ENCODE measurements at regions not wholly inside any gene's neighbourhood (a gene's known extent, or its start where the extent isn't known, plus 50 kb on each side); places are given as distances from the start of the nearest gene placed in this dataset.

GRCh38 chr2:204177977-204178522, 241.5 kb downstream of the ICOS start:
- no peak for DNase-seq (ENCODE audit: low read depth)

DNA sequence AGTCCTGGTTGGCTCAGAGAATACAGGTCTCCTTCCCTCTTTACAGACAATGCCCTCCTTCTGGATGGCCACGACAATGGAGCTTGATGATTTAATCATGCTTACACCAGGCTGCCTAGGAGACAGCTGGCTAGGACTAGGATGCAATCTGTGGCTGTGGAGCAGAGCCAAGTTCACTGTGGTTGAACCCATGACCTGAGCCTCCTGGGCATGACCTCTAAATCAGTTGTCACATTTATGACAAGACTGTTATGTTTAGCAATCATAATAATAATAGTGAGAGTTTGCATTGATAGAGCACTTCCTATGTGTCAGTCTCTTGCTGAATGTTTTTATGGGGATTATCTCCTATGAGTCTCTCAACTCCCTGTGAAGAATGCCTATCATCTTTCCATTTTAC, 244.1 kb downstream of the ICOS start:
- DNase-seq (ENCODE audit: low read depth) = no peak

GRCh38 chr2:204183608-204184007, 247.0 kb downstream of the ICOS start:
- DNase-seq (ENCODE audit: low read depth) = no peak

DNA sequence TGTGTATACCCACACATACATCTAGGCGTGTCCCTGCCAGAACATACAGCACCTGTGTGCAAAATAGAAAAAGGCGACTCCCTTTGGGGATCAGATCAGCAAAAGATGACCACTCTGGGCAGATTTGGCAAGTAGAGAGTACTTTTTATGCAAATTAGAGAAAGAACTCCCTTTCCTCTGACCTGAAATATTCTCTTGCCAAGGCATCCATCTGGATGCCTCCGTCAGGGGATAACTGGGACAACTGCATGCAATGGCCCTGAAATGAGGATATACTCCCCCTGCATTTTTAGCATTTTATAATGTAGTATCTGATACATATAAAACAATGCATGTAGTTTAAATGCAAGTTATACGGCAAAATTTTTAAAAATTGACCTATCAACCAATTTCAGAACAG, 247.7 kb downstream of the ICOS start:
- DNase-seq (ENCODE audit: low read depth) = no peak

DNA sequence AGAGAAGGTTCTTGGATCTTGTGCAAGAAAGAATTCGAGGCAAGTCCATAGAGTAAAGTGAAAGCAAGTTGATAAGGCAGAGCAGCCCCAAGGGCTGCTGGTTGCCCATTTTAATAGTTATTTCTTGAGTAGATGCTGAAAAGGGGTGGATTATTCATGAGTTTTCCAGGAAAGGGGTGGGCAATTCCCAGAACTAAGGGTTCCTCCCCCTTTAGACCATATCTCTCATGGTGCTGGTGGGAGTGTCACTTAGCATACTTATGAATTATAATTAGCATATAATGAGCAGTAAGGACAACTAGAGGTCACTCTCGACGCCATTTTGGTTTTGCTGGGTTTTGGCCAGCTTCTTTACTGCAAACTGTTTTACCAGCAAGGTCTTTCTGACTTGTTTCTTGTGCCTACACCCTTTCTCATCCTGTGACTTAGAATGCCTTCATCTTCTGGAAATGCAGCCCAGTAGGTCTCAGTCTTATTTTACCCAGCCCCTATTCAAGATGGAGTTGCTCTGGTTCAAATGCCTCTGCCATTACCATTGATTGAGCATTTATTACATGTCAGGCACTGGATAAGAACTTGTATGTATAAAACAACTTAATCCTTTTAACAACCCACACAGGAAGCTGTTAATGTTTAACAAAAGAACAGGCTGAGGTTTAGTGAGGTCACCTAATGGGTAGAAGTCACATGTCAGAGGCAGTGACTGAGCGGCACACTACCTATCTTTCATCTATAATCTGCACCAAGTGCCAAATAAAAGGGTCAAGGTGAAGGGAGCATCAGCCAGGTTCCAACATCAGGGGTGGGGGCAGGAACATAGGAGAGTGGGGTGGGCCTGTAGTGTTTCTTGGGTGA, 250.9 kb downstream of the ICOS start:
- no peak for DNase-seq (ENCODE audit: low read depth)

GRCh38 chr2:204191574-204191973, 255.0 kb downstream of the ICOS start:
- DNase-seq (ENCODE audit: low read depth) = no peak

DNA sequence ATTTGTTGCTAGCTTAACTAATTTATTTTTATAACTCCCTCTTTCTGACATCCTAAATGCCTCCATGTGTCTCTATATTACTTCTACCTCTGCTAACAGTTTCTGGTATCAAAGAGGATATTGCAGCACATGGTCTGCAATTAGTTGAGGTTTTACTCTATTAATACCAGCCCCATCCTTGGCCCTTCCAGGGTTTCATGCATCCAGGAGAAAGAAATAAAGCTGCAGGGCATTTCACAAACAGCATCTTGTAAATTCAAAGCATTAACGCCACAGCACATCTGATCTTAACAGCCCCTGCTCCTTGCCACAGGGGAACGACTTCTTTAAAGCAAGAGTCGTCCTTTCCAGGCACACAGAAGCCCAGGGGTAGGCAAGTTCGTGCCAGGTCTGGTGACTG, 258.9 kb downstream of the ICOS start:
- no peak for DNase-seq (ENCODE audit: low read depth)

DNA sequence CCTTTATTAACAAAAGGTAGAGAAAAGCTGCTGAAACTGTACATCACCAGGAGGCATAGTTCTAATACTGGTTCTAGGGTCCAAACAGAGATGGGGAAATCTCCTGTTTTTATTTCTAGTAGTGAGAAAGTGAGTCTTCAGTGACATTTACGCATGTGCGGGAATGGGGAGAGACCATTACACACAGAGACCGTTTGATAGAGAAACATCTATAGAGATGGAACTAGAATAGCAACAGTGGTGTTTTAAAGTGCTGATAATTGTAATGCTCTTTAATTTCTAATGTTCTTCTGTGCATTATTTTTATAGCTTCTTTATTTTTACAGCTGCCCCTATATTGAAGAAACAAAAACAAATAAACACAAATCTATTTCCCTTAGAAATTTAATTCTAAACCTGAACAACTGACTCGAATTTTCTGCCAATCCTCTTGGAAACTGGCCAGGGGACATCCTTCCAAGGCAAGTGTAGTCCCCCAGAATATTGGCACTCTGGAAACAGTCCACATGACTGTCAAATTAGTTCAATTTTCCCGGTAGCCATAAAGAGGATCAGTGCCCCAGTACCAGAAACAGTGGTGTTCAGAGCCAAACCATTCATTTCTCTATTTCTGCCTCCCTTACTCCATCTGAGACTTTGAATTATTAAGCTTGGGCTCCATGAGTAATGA, 260.9 kb downstream of the ICOS start:
- no peak for DNase-seq (ENCODE audit: low read depth)

DNA sequence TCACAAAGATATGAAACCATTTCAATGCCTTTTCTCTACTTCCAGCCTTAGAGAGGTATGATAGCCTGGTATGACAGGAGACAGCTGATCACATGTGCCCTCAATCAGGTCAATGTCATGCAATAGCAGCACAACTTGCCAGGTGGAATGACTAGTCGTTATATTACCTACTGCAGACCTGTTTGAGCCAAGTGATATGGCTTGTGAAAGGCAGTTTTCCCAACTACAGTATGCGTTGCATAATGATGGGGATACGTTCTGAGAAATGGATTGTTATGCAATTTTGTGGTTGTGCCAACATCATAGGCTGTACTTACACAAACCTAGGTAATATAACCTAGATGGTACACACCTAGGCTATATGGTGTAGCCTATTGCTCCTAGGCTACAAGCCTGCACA, 262.8 kb downstream of the ICOS start:
- no peak for DNase-seq (ENCODE audit: low read depth)

DNA sequence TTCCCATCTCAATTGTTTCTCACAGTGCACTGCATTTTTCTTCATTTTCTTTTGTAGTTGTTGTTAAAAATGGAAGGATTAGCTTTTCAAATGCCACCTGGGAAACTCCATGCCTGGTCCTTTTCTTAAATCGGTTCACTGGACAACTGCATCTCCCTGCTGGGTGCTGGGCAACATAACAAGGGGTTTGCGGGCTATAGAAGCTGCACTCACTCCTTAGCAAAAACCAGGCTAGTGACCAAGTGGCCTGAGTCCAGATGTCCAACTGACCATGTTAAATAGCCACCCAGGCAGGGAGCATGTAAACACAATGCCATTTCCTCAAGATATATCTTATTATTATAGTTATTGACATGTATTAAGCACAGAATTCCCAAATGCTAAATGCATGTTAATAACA, 264.9 kb downstream of the ICOS start:
- DNase-seq (ENCODE audit: low read depth) = no peak

GRCh38 chr2:204202253-204202652, 265.7 kb downstream of the ICOS start:
- no peak for DNase-seq (ENCODE audit: low read depth)

- no peak for DNase-seq (ENCODE audit: low read depth)
Observed at GRCh38 chr2:204203704-204204103, 267.1 kb downstream of the ICOS start.

DNA sequence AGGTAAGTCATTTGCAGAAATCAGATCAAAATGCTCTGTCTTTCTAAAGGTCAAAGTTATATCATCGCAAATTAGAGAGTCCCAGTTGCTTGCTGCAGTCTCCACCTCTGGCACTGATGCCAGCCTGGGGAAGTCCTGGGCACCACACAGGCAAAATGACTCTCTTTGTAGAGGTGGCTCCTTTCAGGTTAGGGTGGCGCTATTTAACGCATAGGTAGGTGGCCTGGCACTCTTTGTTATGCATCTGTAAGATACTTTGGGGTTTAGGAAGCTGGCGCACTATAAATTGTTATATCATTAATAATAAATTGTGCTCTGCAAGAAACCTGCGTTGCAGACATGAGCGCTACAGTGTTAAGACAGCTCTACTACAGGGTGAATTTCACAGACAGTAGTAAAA, 268.5 kb downstream of the ICOS start:
- no peak for DNase-seq (ENCODE audit: low read depth)

- no peak for DNase-seq (ENCODE audit: low read depth)
Observed at GRCh38 chr2:204205538-204205937, 269.0 kb downstream of the ICOS start.

DNA sequence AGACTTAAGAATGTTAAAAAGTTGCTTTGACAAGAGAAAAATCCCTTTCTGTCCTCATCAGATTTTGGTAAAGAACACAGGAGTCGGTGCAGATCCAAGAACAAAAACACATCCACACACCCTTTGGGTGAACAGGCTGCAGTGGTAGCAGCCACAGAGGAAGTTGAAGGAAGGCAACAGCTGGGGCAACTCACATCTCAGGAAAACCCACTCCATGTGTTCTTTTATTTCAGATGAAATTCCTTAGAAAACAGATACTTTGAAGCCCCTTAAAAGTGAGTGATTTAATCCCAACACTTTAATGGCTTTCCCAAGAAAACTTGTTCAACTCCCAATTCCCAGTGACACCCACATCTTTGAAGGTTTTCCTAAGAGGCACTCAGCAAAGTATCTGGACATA, 271.3 kb downstream of the ICOS start:
- DNase-seq (ENCODE audit: low read depth) = no peak

- DNase-seq (ENCODE audit: low read depth) = no peak
Observed at GRCh38 chr2:204213588-204213987, 277.0 kb downstream of the ICOS start.

DNA sequence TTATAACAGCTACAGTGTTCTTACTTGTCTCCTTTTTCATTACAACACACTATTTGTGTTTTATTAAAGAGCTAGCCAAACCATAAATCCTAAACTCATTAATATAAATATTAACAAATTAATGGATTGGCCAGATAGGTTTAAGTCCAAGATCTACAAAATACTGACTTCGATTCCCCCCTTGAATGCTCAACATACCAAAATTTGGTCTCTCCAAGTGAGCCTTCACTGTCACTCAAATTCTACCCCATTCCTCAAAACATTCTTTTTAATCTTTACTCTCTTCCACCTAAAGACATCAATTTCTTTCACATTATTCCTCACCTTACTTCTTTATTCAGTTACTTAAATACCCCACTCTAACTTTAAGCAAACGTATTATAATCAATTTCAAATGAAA, 281.5 kb downstream of the ICOS start:
- no peak for DNase-seq (ENCODE audit: low read depth)

GRCh38 chr2:204219196-204219595, 282.6 kb downstream of the ICOS start:
- DNase-seq (ENCODE audit: low read depth) = no peak

DNA sequence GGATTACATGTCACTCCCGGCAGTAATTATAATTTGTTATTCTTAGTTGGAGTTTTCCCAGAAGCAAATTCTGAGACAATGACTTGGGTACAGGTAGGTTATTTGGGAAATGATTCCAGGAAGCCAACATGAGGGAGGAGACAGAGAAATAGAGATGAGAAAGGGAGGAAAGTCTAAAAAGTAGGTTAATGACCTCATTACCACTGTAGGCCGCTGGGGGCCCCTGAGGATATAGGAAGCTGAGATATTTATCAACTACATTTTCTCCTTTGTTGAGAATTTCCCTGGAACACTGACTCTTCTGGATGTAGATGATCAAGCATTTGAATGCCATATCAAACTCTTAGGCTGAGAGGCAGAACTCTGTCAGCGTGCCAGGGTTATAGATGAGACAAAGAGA, 284.3 kb downstream of the ICOS start:
- DNase-seq (ENCODE audit: low read depth) = no peak

DNA sequence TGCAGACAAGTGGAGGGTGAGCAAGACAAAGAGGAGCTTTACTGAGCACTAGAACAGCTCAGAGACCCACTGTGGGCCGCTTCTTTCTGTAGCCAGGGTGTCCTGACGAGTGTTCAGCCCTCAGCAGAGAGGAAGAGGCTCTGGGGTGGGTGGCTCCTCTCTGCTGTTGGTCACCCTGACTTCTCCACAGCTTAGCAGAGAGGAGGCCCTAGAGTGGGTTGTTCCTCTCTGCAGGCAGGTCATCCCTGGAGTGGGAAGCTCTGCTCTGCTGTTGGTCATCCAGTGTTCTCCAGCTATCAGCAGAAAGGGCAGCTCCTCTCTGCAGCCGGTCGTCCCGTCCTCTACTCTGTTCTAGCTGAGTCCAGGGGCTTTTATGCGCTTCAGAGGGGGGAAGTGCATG, 286.5 kb downstream of the ICOS start:
- DNase-seq (ENCODE audit: low read depth) = no peak

DNA sequence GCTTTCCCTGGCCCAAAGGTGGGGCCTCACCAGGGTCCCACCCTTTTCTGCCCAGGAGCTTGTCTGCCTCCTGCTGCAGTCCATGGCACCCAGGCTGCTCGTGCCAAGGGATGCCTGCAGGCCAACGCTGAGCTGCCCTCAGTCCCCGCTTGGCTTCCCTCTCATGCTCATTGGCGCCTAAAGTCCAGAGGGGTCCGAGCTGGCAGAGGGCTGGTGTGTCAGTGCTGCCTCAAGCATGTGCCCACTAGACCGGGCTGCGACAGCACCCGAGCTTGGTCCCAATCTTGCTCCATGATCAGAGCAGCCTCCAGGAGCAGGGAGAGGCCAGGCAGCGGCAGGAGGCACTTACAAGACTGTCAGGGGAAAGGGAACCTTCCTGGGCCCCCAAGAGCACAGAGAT, 287.0 kb downstream of the ICOS start:
- no peak for DNase-seq (ENCODE audit: low read depth)

GRCh38 chr2:204225671-204226073, 289.1 kb downstream of the ICOS start:
- no peak for DNase-seq (ENCODE audit: low read depth)

DNA sequence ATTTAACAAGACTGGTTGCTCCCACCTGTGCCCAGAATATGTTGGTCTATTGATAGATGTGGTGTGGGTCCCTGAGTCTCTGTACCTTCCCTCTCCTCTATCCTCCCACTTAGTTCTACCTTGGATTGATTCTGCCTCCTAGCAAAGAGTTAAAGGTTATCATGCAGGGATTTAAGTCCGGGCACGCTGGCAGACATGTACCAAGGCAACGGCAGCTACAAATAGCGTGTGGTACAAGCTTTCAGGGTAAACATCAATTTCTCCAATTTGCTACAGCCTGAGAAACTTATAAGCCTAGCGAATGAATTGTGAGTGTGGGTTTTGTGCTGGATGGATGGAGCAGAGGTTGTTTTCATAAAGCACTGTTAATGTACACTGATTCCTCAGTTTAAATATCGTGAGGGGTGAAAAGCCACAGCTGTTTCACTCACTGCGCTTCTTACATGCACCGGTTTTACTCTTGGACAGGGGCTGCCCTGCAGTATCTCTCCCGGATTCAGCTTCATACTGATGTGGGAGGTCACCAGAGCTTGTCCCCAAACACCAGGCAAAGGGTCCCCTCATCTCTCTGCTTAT, 289.8 kb downstream of the ICOS start:
- DNase-seq (ENCODE audit: low read depth) = no peak
